ENCODE measurements at regions not wholly inside any gene's neighbourhood (a gene's known extent, or its start where the extent isn't known, plus 50 kb on each side); places are given as distances from the start of the nearest gene placed in this dataset.
A peak's percentile ranks its signal among the peaks of the same experiment; 100 is the strongest.

GRCh38 chr11:11035331-11035730 is 177.5 kb upstream of the ZBED5 start:
- ATAC-seq (no peak), DNase-seq (no peak)
- Histone ChIP-seq H3K4me1 (no peaks in the 10 kb centered on the region), H3K9me3 (no peaks in the 10 kb centered on the region), H3K27ac (no peak overlapping the region), H3K27me3 (no peaks in the 10 kb centered on the region), H3K4me3 (no peak overlapping the region), H3K36me3 (replicated peaks in 1 of 2; ENCODE audit: insufficient read depth in 1 of 2, low read depth in 2 of 2) (no peaks in the 10 kb centered on the region)
- intact Hi-C loops (cut with DNase I), result loop anchor here (5.0 kb wide), 1 partner anchor 752 kb away; no protein-coding TSS in a partner anchor
- TF ChIP-seq POLR2A (IDR thresholded peaks at IDR 0.05), result no peak
- TF ChIP-seq, protein P1, sequence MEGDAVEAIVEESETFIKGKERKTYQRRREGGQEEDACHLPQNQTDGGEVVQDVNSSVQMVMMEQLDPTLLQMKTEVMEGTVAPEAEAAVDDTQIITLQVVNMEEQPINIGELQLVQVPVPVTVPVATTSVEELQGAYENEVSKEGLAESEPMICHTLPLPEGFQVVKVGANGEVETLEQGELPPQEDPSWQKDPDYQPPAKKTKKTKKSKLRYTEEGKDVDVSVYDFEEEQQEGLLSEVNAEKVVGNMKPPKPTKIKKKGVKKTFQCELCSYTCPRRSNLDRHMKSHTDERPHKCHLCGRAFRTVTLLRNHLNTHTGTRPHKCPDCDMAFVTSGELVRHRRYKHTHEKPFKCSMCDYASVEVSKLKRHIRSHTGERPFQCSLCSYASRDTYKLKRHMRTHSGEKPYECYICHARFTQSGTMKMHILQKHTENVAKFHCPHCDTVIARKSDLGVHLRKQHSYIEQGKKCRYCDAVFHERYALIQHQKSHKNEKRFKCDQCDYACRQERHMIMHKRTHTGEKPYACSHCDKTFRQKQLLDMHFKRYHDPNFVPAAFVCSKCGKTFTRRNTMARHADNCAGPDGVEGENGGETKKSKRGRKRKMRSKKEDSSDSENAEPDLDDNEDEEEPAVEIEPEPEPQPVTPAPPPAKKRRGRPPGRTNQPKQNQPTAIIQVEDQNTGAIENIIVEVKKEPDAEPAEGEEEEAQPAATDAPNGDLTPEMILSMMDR (IDR thresholded peaks at IDR 0.05), result no peak
- 25 to 60% methylated on average over 1 of the region's 1 CpG for WGBS, 2 donors

GRCh38 chr11:11034476-11034875 is 176.6 kb upstream of the ZBED5 start:
- no peak overlapping the region for H3K4me3 ChIP-seq
- intact Hi-C loops (cut with DNase I), result no loop called here
- H3K9me3 ChIP-seq, result no peaks in the 10 kb centered on the region
- ATAC-seq, result no peak
- H3K27me3 ChIP-seq, result no peaks in the 10 kb centered on the region
- no peak for DNase-seq
- no peaks in the 10 kb centered on the region for H3K4me1 ChIP-seq
- H3K36me3 ChIP-seq (replicated peaks in 1 of 2; ENCODE audit: insufficient read depth in 1 of 2, low read depth in 2 of 2), result no peaks in the 10 kb centered on the region
- WGBS, 2 donors, result 47 to 53% methylated on average over 5 of the region's 5 CpGs
- TF ChIP-seq, protein P1 (IDR thresholded peaks at IDR 0.05), result no peak
- no peak for TF ChIP-seq POLR2A (IDR thresholded peaks at IDR 0.05)
- no peak overlapping the region for H3K27ac ChIP-seq

DNA sequence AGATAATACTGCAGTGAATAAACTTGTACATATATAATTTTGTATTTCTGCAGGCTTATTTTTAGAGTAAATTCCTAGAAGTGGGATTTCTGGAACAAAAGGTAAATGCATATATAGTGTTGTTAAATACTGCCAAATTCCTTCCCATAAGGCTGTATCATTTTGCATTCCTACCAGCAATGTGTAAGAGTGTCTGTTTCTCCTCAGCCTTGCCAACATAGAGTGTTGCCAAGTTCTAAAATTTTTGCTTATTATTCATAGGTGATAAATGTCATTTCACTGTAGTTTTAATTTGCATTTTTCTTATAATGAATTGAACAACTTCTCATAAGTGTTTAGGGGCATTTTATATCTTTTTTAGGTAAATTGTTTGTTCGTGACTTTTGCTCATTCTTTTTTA is 174.2 kb upstream of the ZBED5 start:
- DNase-seq, result no peak
- no peaks in the 10 kb centered on the region for H3K4me1 ChIP-seq
- TF ChIP-seq, protein P1 (IDR thresholded peaks at IDR 0.05), result no peak
- no peak for TF ChIP-seq POLR2A (IDR thresholded peaks at IDR 0.05)
- H3K36me3 ChIP-seq (replicated peaks in 1 of 2; ENCODE audit: insufficient read depth in 1 of 2, low read depth in 2 of 2), result no peaks in the 10 kb centered on the region
- H3K4me3 ChIP-seq, result no peak overlapping the region
- H3K27me3 ChIP-seq, result no peaks in the 10 kb centered on the region
- intact Hi-C loops (cut with DNase I), result no loop called here
- no peak overlapping the region for H3K27ac ChIP-seq
- no peaks in the 10 kb centered on the region for H3K9me3 ChIP-seq
- 67 to 74% methylated on average over 1 of the region's 1 CpG for WGBS, 2 donors
- ATAC-seq, result no peak

- intact Hi-C loops (cut with DNase I), result no loop called here
- no peak overlapping the region for H3K27ac ChIP-seq
- H3K27me3 ChIP-seq, result no peaks in the 10 kb centered on the region
- TF ChIP-seq, protein P1 (IDR thresholded peaks at IDR 0.05), result no peak
- TF ChIP-seq POLR2A (IDR thresholded peaks at IDR 0.05), result no peak
- H3K4me3 ChIP-seq, result no peak overlapping the region
- WGBS, 2 donors, result 75 to 86% methylated on average over 3 of the region's 3 CpGs
- no peaks in the 10 kb centered on the region for H3K9me3 ChIP-seq
- DNase-seq (no peak), ATAC-seq (no peak)
- no peaks in the 10 kb centered on the region for H3K36me3 ChIP-seq (replicated peaks in 1 of 2; ENCODE audit: insufficient read depth in 1 of 2, low read depth in 2 of 2)
- no peaks in the 10 kb centered on the region for H3K4me1 ChIP-seq
Observed at GRCh38 chr11:11029027-11029426, 171.2 kb upstream of the ZBED5 start.

DNA sequence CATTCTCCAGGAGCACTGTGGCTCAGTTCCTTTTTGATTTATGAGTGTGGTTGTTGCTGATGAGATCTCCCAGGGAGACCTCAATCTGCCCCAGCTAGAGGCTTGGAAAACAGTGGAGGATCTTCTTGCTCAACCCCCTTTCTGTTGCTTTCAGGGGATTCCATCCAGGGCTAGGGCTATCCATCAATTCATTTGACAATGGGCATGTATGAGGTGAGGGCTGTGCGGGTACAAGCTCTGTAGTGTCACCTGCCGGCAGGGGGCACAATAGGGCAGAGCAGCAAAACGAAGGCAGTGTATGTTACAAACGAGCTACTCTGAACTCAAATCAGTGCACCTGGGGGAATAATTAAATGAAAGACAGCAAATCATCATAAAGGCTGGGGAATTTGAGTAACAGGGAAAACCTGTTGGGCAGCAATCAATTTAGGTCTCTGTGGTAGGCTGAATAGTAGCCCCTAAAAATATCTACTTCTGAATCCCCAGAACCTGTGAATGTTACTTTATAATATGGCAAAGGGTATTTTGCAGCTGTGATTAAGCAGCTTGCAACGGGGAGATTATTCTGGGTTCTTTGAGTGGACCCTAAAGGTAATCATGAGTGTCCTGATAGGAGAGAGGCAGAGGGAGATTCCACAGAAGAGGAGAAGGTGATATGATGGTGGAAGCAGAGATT is 170.3 kb upstream of the ZBED5 start:
- intact Hi-C loops (cut with DNase I), result no loop called here
- no peak for TF ChIP-seq POLR2A (IDR thresholded peaks at IDR 0.05)
- TF ChIP-seq, protein P1 (IDR thresholded peaks at IDR 0.05), result peak; percentile 22 to 76 (median 67)
- Histone ChIP-seq H3K4me1 (no peaks in the 10 kb centered on the region), H3K9me3 (no peaks in the 10 kb centered on the region), H3K27ac (no peak overlapping the region), H3K4me3 (no peak overlapping the region), H3K27me3 (no peaks in the 10 kb centered on the region), H3K36me3 (replicated peaks in 1 of 2; ENCODE audit: insufficient read depth in 1 of 2, low read depth in 2 of 2) (no peaks in the 10 kb centered on the region)
- peak; percentile 69 for ATAC-seq
- WGBS, 2 donors, result 7 to 11% methylated on average over 5 of the region's 5 CpGs
- DNase-seq, result peak; percentile 65 to 80 (median 72)
